NCI-H345 treated with DMSO at 0.1 percent for 48 hours (cell line): ENCODE measurements at regions not wholly inside any gene's neighbourhood (a gene's known extent, or its start where the extent isn't known, plus 50 kb on each side); places are given as distances from the start of the nearest gene placed in this dataset.

Source experiments
- DNase-seq: peaks from one replicate; lab custom pipeline; 2025; ENCODE audit not compliant: unreplicated experiment; lab: John Stamatoyannopoulos, UW

GRCh38 chr3:6074952-6075351, 786.0 kb upstream of the GRM7 start:
- DNase-seq: no peak

- DNase-seq: no peak
Measured at GRCh38 chr3:6078436-6078835, 782.5 kb upstream of the GRM7 start.

- DNase-seq: no peak
Measured at GRCh38 chr3:6079011-6079410, 781.9 kb upstream of the GRM7 start.

- DNase-seq: no peak
Measured at GRCh38 chr3:6079561-6080179, 781.2 kb upstream of the GRM7 start.

- DNase-seq: no peak
Measured at GRCh38 chr3:6088433-6088832, 772.5 kb upstream of the GRM7 start.

- no peak for DNase-seq
Measured at GRCh38 chr3:6089780-6090179, 771.1 kb upstream of the GRM7 start.

GRCh38 chr3:6091262-6091661, 769.7 kb upstream of the GRM7 start:
- DNase-seq: no peak

- no peak for DNase-seq
Measured at GRCh38 chr3:6095006-6095405, 765.9 kb upstream of the GRM7 start.

- no peak for DNase-seq
Measured at GRCh38 chr3:6097021-6097420, 763.9 kb upstream of the GRM7 start.

- no peak for DNase-seq
Measured at GRCh38 chr3:6097556-6097955, 763.4 kb upstream of the GRM7 start.

- no peak for DNase-seq
Measured at GRCh38 chr3:6098516-6099157, 762.3 kb upstream of the GRM7 start.

GRCh38 chr3:6099458-6100075, 761.3 kb upstream of the GRM7 start:
- no peak for DNase-seq

- DNase-seq: no peak
Measured at GRCh38 chr3:6105187-6105586, 755.7 kb upstream of the GRM7 start.

GRCh38 chr3:6108957-6109356, 752.0 kb upstream of the GRM7 start:
- no peak for DNase-seq

- no peak for DNase-seq
Measured at GRCh38 chr3:6110451-6110850, 750.5 kb upstream of the GRM7 start.

GRCh38 chr3:6112546-6112945, 748.4 kb upstream of the GRM7 start:
- DNase-seq: no peak

- no peak for DNase-seq
Measured at GRCh38 chr3:6113338-6113737, 747.6 kb upstream of the GRM7 start.

GRCh38 chr3:6119367-6119766, 741.5 kb upstream of the GRM7 start:
- DNase-seq: no peak

- no peak for DNase-seq
Measured at GRCh38 chr3:6120786-6121185, 740.1 kb upstream of the GRM7 start.

GRCh38 chr3:6124875-6125274, 736.0 kb upstream of the GRM7 start:
- DNase-seq: no peak

GRCh38 chr3:6125520-6125919, 735.4 kb upstream of the GRM7 start:
- no peak for DNase-seq

- DNase-seq: no peak
Measured at GRCh38 chr3:6132684-6133432, 728.1 kb upstream of the GRM7 start.
